GM12872 (cell line): ENCODE measurements at regions not wholly inside any gene's neighbourhood (a gene's known extent, or its start where the extent isn't known, plus 50 kb on each side); places are given as distances from the start of the nearest gene placed in this dataset.

ENCODE experiments used
- TF ChIP-seq, protein P1 (sequence below): IDR thresholded peaks from 3 replicates; pipeline ENCODE4 v1.5.1; 2011; ENCODE audit warnings: low read depth, mild to moderate bottlenecking, low read length, moderate library complexity; ENCODE audit not compliant: insufficient read depth

- TF ChIP-seq, protein P1, sequence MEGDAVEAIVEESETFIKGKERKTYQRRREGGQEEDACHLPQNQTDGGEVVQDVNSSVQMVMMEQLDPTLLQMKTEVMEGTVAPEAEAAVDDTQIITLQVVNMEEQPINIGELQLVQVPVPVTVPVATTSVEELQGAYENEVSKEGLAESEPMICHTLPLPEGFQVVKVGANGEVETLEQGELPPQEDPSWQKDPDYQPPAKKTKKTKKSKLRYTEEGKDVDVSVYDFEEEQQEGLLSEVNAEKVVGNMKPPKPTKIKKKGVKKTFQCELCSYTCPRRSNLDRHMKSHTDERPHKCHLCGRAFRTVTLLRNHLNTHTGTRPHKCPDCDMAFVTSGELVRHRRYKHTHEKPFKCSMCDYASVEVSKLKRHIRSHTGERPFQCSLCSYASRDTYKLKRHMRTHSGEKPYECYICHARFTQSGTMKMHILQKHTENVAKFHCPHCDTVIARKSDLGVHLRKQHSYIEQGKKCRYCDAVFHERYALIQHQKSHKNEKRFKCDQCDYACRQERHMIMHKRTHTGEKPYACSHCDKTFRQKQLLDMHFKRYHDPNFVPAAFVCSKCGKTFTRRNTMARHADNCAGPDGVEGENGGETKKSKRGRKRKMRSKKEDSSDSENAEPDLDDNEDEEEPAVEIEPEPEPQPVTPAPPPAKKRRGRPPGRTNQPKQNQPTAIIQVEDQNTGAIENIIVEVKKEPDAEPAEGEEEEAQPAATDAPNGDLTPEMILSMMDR, result no peak
Observed at GRCh38 chr14:38838979-38839323, 264.1 kb downstream of the SEC23A start.

DNA sequence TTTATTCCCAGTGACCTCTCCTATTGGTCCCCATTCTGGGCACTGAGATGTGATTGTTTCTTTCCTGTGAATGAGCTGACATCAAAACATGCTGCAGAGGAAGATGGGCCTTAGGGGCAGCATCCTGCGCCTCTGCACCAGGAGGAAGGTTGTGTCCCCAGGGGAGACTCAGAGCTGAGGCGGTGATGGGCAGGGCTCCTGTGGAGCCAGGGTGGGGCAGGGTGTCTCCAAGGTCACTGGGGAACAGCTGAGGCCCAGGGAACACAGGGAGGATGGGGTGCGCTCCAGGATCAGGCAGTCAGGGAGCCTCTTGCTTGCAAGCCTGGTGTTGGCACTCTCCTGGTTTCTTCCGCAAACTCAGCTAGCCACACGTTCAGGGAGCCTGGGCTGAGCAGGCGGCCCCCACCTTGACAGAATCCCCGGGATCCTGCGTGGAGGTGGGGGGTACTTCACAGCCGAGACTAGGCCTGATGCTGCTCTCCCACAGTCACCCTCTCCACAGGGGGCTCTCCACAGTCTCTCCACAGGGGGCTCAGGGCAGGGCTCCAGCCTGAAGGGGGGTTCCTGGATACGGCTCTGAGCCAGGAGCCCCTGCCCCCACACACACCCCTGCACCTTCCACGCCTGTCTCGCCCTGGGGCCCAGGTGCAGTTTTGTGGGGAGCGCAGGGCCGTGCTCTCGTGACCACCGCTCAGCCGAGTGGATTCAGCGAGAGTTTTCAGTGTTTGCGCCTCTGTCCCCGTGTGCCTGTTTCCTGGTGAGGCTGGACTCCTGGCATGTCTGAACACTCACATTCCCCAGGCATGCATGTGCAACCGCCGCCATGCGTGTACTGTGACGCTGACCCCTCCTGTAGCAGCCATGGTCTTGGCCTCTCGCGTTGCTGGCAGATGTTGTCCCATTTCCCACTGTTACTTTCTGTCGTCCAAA, 264.7 kb downstream of the SEC23A start:
- TF ChIP-seq, protein P1, result no peak

- TF ChIP-seq, protein P1, result no peak
Observed at GRCh38 chr14:38837343-38838048, 265.5 kb downstream of the SEC23A start.

- TF ChIP-seq, protein P1, result no peak
Observed at GRCh38 chr14:38836539-38836938, 266.5 kb downstream of the SEC23A start.

- TF ChIP-seq, protein P1, result no peak
Observed at GRCh38 chr14:38835874-38836273, 267.2 kb downstream of the SEC23A start.

DNA sequence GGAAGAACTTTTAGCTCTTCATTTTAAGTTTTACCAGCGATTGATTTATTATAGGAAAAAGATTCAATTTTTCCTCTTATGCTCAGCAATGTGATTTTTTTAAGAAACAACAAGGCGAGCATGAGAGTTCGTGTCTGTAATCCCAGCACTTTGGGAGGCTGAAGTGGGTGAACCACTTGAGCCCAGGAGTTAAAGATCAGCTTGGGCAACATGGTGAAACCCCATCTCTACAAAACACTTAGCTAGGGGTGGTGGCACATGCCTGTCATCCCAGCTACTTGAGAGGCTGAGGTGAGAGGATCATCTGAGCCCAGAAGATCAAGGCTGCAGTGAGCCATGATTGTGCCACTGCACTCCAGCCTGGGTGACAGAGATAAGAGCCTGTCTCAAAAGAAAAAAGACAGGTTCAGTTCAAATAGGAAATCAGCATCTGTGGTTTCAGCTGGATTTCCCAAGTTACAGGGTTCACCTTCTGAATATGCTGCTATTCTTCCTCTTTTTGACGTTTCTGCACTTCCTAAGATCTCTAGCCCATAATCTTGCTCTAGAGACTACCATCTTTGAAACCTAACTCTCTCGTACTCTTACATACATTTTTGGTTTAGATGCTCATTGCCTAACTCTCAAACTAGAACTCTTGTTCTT, 274.7 kb downstream of the SEC23A start:
- TF ChIP-seq, protein P1, result no peak

DNA sequence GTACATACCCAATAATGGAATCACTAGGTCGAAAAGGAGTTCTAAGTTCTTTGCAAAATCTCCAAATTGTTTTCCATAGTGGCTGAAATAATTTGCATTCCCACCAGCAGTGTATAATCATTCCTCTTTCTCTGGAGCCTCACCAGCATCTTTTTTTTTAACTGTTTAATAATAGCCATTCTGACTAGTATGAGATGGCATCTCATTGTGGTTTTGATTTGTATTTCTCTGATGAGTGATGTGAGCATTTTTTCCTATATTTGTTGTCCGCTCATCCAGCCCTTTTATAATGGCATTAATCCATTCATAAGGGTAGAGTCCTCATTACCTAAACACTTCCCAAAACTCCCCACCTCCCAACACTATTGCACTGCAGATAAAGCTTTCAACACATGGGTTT, 278.3 kb downstream of the SEC23A start:
- TF ChIP-seq, protein P1, result no peak
